ENCODE measurements at regions not wholly inside any gene's neighbourhood (a gene's known extent, or its start where the extent isn't known, plus 50 kb on each side); places are given as distances from the start of the nearest gene placed in this dataset.
A peak's percentile ranks its signal among the peaks of the same experiment; 100 is the strongest.

DNA sequence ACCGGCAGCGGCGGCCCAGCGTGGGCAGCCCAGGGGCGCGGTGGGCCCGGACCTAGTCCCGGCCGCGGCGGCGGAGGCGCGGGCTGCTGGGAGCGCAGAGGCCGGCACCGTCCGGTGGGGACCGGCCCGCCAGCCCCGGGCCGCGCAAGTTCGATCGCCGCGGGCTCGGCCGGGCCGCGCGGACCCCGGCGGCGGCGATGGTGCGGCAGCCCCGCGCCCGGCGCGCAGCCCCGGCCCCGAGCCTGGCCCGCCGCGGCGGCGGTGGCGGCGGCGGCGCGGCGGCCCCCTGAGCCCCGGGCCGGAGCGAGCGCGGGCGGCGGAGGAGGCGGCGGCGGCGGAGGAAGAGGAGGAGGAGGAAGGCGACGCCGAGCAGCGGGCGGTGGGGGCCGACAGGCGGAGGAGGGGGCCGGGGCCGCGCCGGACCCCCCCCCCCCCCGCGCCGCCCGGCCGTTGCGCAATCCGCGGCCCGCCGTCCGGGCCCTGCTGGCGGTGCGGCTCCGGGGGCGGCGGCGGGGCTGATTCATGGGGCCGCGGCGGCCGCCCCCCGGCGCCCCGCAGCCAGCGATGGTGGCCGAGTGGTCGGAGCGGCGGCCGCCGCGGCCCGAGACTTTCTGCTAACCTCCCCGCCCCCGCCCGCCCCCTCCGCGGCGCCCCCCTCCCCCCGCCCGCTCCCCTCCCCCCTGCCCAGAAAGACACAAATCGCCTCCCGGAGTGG lies 1251.9 kb downstream of the BRD1 start (continued):
- TF ChIP-seq, protein P1, sequence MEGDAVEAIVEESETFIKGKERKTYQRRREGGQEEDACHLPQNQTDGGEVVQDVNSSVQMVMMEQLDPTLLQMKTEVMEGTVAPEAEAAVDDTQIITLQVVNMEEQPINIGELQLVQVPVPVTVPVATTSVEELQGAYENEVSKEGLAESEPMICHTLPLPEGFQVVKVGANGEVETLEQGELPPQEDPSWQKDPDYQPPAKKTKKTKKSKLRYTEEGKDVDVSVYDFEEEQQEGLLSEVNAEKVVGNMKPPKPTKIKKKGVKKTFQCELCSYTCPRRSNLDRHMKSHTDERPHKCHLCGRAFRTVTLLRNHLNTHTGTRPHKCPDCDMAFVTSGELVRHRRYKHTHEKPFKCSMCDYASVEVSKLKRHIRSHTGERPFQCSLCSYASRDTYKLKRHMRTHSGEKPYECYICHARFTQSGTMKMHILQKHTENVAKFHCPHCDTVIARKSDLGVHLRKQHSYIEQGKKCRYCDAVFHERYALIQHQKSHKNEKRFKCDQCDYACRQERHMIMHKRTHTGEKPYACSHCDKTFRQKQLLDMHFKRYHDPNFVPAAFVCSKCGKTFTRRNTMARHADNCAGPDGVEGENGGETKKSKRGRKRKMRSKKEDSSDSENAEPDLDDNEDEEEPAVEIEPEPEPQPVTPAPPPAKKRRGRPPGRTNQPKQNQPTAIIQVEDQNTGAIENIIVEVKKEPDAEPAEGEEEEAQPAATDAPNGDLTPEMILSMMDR (conservative IDR thresholded peaks at IDR 0.05; ENCODE audit: low read depth in 2 of 2), result no peak
- TF ChIP-seq STAT1 (IDR thresholded peaks at IDR 0.05; ENCODE audit: unreplicated experiment) (no peak), CREB1 (CRISPR knock-in tag; IDR thresholded peaks at IDR 0.05; ENCODE audit: low read depth) (no peak), EZH2phosphoT487 (IDR thresholded peaks at IDR 0.05; ENCODE audit: unreplicated experiment) (no peak), JUNB (IDR thresholded peaks at IDR 0.05; ENCODE audit: unreplicated experiment) (no peak)
- TF ChIP-seq, protein P2, sequence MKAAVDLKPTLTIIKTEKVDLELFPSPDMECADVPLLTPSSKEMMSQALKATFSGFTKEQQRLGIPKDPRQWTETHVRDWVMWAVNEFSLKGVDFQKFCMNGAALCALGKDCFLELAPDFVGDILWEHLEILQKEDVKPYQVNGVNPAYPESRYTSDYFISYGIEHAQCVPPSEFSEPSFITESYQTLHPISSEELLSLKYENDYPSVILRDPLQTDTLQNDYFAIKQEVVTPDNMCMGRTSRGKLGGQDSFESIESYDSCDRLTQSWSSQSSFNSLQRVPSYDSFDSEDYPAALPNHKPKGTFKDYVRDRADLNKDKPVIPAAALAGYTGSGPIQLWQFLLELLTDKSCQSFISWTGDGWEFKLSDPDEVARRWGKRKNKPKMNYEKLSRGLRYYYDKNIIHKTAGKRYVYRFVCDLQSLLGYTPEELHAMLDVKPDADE (IDR thresholded peaks at IDR 0.05), result no peak
- TF ChIP-seq, protein P3, sequence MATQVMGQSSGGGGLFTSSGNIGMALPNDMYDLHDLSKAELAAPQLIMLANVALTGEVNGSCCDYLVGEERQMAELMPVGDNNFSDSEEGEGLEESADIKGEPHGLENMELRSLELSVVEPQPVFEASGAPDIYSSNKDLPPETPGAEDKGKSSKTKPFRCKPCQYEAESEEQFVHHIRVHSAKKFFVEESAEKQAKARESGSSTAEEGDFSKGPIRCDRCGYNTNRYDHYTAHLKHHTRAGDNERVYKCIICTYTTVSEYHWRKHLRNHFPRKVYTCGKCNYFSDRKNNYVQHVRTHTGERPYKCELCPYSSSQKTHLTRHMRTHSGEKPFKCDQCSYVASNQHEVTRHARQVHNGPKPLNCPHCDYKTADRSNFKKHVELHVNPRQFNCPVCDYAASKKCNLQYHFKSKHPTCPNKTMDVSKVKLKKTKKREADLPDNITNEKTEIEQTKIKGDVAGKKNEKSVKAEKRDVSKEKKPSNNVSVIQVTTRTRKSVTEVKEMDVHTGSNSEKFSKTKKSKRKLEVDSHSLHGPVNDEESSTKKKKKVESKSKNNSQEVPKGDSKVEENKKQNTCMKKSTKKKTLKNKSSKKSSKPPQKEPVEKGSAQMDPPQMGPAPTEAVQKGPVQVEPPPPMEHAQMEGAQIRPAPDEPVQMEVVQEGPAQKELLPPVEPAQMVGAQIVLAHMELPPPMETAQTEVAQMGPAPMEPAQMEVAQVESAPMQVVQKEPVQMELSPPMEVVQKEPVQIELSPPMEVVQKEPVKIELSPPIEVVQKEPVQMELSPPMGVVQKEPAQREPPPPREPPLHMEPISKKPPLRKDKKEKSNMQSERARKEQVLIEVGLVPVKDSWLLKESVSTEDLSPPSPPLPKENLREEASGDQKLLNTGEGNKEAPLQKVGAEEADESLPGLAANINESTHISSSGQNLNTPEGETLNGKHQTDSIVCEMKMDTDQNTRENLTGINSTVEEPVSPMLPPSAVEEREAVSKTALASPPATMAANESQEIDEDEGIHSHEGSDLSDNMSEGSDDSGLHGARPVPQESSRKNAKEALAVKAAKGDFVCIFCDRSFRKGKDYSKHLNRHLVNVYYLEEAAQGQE (IDR thresholded peaks at IDR 0.05; ENCODE audit: unreplicated experiment), result no peak

DNA sequence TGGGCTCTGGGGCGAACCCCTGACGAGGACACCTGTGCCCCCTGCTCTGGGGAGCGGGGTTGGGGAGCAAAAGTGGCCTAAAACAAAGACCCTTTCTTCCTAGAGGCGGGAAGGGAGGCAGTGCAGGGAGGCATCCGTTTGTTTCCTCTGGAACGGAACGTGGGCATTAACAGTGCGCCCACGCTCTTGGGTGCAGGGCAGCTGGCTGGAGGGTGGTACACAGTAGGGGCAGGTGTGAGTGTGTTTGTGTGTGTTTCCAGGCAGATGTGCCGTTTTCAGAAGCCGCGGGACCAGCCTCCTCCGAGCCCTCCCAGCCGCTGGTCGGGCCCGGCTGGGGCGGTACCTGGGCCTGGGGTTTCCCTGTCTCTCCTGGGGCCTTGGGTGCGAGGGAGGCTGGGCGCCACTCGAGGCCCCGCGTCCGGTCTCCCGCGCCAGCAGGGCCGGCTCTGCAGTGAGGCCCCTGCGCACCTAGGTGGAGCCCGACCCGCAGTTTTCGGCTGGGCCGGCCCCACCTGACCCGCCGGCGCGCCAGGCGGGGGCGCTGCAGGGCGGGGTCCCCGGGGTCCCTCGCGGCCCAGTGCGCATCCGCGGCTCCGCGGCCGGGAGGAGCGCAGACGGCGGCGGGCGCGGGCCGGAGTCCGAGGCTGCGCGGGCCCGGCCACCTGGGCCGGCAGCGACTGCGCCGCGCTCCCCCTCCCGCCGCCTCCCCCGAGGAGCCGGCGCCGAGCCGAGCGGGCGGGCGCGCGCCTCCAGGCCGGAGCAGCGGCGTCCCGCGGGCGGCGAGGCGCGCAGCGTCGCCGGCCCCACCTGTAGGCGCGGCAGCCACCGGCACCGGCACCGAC lies 1252.7 kb downstream of the BRD1 start:
- ATAC-seq (peak; percentile 78), DNase-seq (ENCODE audit: low spot score) (peak; percentile 66)
- H3K27ac Mint-ChIP-seq, result no peak overlapping the region
- peaks cover 21% of the 10 kb centered on the region for H3K36me3 Mint-ChIP-seq (ENCODE audit: low read depth)
- Histone ChIP-seq H2AFZ (no peak overlapping the region), H3F3A (replicated peaks; ENCODE audit: low read depth) (no peaks in the 10 kb centered on the region), H3K36me3 (ENCODE audit: insufficient read depth) (no peaks in the 10 kb centered on the region), H3K4me2 (no peak overlapping the region), H3K4me3 (no peak overlapping the region), H3K4me1 (ENCODE audit: insufficient read depth) (no peaks in the 10 kb centered on the region), H4K20me1 (replicated peaks; ENCODE audit: insufficient read depth) (no peaks in the 10 kb centered on the region), H3K9me2 (ENCODE audit: insufficient read depth) (no peaks in the 10 kb centered on the region), H3K27me3 (ENCODE audit: insufficient read depth) (peaks cover 14% of the 10 kb centered on the region; the same call in 1 of the 2 replicates), H3K79me2 (replicated peaks; ENCODE audit: insufficient read depth) (no peaks in the 10 kb centered on the region), H3K27ac (ENCODE audit: low read depth) (no peak overlapping the region)
- H3K4me3 Mint-ChIP-seq, result peak overlapping the region; percentile 71
- TF ChIP-seq, protein P1 (conservative IDR thresholded peaks at IDR 0.05; ENCODE audit: low read depth in 2 of 2), result peak in 1 of 2 experiments; percentile 51; a peak in 2 of 4 replicates
- TF ChIP-seq STAT1 (IDR thresholded peaks at IDR 0.05; ENCODE audit: unreplicated experiment), result no peak
- TF ChIP-seq, protein P3 (IDR thresholded peaks at IDR 0.05; ENCODE audit: unreplicated experiment), result no peak
- peaks cover 12% of the 10 kb centered on the region for H3K4me1 Mint-ChIP-seq
- peaks cover 20% of the 10 kb centered on the region for H3K9me3 Mint-ChIP-seq
- H3K27me3 Mint-ChIP-seq (ENCODE audit: insufficient read depth, low read depth, poor library complexity), result peaks cover 20% of the 10 kb centered on the region

All from GM23338 (cell line).